GM12891 (cell line): ENCODE measurements at regions not wholly inside any gene's neighbourhood (a gene's known extent, or its start where the extent isn't known, plus 50 kb on each side); places are given as distances from the start of the nearest gene placed in this dataset.

Experiments used
- POLR2A ChIP-seq: IDR thresholded peaks from 2 replicates; pipeline ENCODE4 v1.6.1; 2011; ENCODE audit warnings: low read depth, low read length, control low read depth
- POLR2AphosphoS5 ChIP-seq: IDR thresholded peaks from 2 replicates; pipeline ENCODE4 v1.6.1; 2011; ENCODE audit warnings: low read depth, low read length, control low read depth

DNA sequence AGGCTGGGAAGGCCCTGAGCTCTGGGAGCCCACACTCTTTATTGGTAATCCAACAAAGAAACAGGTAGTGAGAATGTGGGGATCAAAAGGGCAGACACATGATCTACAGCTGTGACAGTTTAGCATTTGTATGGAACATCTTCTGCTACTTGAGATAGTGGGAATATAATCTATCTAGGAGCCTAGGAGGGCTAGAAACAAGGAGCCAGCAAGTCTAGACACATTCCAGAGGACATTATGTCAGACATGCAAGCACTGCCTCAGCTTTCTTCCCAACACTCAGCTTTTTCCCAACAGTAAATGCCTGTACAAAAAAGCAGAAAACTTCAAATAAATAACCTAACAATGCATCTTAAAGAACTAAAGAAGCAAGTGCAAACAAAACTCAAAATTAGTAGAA, 1150.6 kb upstream of the RAG2 start:
- TF ChIP-seq POLR2A (no peak), POLR2AphosphoS5 (no peak)
